ENCODE measurements at regions not wholly inside any gene's neighbourhood (a gene's known extent, or its start where the extent isn't known, plus 50 kb on each side); places are given as distances from the start of the nearest gene placed in this dataset.

DNA sequence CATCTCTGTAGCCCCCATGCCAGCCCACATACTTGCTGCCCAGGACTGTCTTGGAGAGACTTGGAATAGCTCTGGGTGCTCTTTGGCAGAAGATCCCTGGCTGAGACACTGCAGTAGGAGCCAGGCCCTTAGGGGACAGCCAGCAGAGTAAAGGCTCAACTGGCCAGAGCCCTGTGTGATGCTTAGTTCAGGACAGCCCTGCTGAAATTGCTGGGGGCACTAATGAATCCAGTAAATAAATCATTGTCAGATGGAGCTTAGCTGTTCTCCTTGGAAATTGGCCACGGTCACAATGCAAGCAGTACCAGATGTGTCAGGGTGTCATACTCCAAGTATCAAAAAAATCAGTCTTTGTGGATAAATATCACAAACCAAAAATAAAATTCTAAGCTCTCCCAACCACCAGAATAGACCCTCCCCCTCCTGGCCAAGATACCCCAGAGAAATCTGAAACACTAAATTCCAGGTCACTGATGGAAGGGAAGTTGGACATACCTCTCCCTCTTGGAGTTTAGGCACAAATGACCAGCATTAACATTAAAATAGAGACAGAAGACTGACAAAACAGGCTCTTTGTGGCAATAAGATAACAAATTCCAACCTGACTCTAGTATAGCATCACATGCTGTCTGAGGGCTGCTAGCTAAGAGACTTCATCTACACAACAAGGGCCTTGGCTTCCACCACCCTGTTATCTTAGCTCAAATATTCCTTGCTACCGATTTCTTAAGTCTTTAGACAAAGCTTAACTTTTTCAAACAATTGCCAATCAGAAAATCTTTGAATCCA is 83.2 kb upstream of the DNAH14 start:
- DNase-seq (ENCODE audit: low read depth in 1 of 2, low spot score in 1 of 2): no peak

DNA sequence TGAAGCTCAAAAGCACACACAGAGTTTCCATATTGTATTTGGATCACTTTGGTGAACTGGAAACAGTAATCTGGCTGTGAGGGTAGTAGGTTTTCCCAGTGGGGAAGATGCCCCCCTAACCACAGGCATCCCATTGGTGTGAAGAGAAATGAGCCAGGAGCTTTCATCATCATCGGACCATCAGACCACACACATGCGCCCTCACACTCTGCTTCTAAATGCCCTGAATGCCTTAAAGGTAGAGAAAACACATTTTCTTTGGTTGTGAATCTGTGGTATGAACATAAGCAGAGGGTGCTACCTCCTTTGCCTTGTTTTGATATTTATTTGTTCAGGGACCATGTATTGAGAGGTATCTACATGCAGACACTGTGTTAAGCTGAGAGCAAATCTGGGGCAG is 79.0 kb upstream of the DNAH14 start:
- DNase-seq (ENCODE audit: low read depth in 1 of 2, low spot score in 1 of 2): no peak

DNA sequence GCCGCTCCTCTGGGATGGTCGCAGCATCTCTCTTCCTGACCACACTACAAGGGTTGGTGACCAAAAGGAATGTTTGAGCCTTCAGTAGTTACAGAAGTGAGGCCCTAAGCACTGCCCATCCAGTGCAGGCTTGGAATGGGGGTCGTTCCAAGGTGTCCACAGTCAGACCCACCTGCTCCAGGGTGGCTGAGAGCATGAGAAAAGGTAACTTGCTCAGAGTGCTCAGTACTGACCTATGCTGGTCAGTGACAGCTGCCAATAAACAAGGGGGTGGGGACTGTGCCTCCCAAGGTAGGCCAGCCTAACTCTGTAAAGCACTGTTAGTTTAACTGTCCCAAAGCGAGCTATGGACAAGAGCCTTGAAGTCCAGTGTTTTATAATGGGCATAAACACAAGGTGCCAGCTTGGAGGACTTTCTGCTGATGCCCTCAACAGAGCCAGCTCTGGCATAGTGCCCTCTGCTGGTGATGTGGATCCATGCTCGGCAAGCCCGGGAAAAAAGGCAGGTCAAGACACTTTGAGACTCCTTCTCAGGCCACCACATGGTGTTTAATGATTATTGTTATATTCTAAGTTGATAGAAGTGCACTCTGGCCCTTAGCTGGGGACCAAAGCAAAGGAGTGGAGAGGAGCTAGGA is 78.1 kb upstream of the DNAH14 start:
- peak in 1 of 2 donors; percentile 12 for DNase-seq (ENCODE audit: low read depth in 1 of 2, low spot score in 1 of 2)

DNA sequence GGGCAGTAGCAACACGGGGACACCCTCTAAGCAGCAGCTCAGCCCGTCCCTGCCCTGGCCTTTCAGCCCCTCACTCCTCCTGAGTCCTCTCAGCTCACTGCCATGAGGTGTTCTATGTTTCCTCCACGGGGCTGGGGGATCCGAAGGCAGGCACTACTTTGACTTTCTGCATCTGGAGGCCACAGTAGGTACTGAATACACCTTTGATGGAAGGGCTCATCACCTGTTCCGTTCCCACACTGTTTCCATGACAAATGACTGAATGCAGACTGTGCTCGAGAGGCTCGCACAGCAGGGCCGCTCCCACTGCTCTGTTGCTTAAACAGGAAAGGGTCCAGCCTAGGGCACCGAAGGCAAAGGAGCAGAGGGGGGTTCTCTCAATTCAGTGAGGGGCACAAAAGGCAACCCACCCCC is 77.6 kb upstream of the DNAH14 start:
- no peak for DNase-seq (ENCODE audit: low read depth in 1 of 2, low spot score in 1 of 2)

DNA sequence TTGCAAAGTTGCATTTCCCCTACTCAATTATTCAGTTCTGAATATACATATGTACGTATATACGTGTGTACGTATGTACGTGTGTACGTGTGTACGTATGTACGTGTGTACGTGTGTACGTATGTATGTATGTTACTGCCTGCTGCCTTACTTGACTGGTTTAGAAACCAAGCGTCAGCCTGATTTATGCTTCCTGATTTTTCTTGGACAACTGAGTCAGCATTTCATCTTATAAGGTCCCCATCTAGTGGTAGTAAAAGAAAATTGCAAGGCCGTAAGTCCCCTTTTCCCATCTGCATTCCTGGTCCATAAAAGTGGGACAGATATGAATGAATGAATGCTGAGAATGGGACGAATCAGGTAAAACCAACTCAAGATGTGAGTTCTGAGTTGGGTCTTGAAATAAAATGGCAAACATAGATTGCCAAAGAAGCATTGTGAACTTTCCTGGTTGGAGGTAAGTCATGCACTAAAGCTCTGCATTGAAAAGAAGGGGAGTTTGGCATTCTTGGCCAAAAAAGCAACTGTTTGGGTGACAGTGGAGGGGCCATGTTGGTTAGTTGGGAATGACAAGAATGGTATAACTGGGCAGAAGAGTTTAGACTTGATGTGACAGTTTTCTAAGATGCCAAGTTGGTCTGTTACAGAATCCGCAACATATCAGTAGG is 76.4 kb upstream of the DNAH14 start:
- no peak for DNase-seq (ENCODE audit: low read depth in 1 of 2, low spot score in 1 of 2)

DNA sequence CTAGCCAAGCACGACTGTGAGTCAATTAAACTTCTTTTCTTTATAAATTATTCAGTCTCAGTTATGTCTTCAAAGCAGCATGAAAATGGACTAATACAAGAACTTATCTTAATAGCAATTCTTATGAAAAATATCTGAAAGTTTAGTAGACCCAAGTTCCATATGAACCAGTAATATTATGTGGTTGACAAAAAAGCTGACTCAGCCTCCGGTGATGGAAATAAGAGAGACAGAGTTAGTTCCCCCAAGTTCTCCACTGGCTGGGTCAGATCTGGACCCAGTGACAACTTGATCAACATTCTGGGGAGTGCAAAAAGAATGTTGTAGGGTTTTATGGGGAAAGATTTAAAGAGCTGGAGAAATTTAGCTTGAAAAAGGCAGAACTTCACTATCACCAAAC is 72.5 kb upstream of the DNAH14 start:
- DNase-seq (ENCODE audit: low read depth in 1 of 2, low spot score in 1 of 2): no peak

DNA sequence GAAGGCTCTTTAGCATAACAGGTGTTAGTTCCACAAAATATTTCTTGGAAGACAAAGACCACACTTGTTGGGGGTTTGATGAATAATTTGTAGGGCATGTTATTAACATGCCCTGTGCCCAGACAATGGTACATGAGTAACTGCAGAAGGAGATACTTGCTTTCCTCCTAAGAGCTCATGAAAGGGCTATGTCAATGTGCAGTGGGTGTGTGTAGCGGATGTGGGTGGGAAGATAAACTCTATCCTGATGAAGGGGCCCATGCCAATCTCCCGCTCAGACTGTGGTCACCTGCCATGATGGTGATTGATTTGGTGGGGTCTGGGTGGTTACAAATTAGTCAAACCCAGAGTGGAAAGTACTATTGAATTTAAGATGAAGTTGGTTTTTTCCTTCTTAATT is 69.8 kb upstream of the DNAH14 start:
- DNase-seq (ENCODE audit: low read depth in 1 of 2, low spot score in 1 of 2): no peak

DNA sequence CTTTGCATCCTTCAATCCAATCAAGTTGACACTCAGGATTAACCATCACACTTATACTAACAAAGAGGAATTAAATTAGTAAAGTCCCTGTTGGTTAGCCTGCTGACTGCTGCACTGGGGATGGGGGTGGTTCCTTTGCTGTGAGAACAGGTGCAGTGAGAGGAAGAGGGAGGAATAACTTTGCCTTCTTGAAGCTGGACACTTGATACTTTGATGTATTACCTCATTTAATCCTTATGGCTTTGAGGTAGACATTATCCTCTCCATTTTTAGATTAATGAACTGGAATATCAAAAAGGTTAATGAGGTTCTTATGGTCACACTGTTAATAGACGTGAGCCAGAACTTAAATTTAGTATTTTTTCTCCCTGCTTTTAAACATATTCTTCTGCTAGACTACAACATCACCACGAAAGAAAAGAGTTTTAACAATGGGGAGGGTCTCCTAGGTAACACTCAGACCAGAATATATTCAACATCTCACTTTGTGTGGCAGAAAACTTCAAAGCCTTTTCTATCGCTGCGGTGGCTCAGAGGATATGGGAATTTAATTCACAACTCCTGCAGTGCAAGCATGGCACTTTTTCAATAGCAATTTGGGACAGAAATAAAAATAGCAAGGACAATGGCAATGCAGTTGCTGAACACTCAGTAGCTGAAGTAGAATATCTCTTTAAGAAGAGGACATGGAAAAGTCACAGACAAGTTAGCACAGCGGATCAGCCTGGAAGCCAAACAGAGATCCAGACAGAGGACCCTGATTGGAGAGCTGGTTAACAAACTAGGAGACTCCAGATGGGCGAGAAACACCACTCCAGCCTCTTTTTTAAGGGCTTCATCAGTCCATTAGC is 68.8 kb upstream of the DNAH14 start:
- no peak for DNase-seq (ENCODE audit: low read depth in 1 of 2, low spot score in 1 of 2)

DNA sequence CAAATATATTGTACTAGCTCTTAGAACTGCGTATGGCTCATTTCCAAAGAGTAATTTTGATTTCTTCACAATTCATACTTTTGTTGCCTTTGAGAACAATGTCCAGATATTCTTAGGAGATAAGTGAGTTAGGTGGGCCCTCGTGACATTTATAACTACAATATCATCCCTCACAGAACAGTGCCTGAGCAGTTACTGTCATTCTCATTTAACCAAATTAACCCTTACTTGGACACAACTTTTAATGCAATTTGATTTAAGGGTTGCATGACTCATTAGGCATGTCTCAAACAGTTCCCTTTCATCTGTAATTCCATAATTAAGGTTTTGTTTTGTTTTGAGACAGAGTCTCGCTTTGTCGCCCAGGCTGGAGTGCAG is 68.1 kb upstream of the DNAH14 start:
- no peak for DNase-seq (ENCODE audit: low read depth in 1 of 2, low spot score in 1 of 2)

DNA sequence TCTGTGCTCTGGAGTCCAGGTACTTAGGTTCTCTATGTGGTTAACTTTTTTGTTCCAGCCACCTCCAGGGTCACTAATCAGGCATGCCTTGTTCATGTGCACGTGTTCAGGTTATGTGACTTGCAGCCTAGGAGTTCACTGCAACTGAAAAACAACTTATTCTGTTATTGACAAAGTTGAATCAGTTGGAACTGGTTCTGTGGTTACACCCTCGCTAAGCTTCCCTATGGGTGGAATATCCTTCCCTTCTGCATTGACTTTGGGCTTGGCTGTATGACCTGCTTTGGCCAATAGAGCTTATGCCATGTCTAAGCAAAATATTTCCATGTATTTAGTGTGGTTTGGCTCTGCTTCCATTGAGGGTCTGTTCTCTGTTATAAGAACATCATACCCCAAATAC is 66.0 kb upstream of the DNAH14 start:
- DNase-seq (ENCODE audit: low read depth in 1 of 2, low spot score in 1 of 2): no peak

DNA sequence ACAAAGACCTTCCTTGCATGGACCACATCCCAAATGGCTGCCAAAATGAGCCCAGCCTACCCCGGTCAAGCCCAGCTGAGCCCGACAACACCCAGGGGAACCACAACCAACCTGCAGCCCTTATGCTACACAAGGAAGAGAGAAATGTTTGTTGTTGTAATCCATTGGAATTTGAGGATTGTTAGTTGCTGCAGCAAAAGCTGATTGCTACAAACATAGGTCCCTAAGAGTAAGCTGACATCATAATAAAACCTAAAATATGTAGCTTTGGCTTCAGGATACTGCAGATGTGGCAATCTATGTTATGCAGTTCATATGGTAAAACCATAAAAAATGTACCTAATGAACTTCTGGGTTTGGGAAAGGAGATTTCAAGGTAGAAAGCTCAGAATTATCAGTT is 65.5 kb upstream of the DNAH14 start:
- DNase-seq (ENCODE audit: low read depth in 1 of 2, low spot score in 1 of 2): no peak

DNA sequence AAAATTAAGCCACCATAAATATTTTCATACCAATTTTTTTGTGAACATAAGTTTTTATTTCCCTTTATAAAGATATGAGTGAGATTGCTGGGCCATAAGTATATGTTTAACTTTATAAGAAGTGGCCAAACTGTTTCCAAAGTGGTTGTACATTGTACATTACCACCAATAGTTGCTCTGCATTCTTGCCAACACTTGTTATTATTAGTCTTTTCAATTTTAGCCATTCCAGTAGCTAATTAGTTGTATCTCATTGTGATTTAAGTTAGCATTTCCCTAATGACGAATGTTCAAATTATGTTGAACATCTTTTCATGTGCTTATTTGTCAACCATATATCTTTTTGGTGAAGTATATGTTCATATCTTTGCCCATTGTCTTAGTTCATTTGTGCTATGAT is 64.0 kb upstream of the DNAH14 start:
- DNase-seq (ENCODE audit: low read depth in 1 of 2, low spot score in 1 of 2): no peak

DNA sequence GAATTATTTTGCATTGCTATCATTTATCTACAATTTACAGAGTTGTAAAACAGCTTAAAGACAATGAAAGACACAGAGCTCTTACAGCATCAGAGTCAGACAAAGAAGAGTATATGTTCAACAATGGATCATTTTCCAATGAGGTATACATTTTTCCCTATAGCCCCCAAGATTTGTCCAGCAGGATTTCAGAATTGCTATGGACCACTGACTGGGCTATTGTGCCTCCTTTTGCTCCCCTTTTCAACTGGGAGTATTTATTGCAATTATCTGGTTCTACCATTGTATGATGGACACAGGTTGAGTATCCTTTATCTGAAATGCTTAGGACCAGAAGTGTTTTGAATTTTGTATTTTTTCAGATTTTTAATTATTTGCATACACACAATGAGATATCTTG is 62.5 kb upstream of the DNAH14 start:
- no peak for DNase-seq (ENCODE audit: low read depth in 1 of 2, low spot score in 1 of 2)

DNA sequence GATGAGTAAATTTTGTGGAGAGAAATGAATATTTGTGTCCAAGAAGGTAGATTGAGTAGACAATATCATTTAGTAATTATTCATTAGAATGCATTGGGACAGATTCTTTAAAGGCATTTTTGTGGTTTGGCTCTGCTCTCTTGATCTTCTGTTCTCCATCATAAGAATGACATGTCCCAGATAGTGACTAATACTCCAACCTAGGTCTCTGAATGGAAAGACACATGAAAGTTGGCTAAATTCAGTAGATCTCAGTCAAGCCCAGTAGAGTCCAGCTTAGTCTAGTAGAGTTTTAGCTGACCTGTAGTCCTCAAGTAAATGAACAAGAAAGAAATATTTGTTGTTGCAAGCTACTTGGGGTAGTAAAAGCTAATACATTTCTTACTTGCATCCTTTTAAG is 61.8 kb upstream of the DNAH14 start:
- no peak for DNase-seq (ENCODE audit: low read depth in 1 of 2, low spot score in 1 of 2)

DNA sequence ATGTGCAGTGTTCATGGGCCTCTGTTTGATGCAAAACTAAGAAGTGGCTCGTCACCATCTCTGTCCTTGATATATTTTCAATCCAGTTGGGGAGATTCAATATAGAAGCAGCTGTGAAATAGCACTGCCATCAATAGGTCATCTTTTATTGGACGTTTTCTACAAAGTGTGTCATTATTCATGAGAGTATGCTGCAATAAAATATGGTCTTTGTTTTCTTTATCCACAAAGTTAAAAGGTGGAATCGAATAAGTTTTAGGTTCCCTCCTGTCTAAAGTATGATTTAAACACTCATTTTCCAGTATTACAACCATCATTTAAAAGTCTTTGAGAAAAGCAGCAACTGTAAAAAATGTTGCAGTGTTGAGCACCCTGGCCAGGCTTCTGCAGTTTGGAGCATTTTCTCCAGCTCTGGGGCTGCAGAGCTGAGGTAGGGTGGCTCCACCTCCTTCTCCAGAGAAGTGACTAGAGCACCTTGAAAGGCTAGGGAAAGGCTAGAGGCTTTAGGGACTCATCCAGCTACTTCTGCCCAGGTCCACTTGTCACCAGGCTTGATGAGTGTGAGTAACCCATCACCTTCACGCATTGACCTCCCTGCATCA is 56.5 kb upstream of the DNAH14 start:
- no peak for DNase-seq (ENCODE audit: low read depth in 1 of 2, low spot score in 1 of 2)

DNA sequence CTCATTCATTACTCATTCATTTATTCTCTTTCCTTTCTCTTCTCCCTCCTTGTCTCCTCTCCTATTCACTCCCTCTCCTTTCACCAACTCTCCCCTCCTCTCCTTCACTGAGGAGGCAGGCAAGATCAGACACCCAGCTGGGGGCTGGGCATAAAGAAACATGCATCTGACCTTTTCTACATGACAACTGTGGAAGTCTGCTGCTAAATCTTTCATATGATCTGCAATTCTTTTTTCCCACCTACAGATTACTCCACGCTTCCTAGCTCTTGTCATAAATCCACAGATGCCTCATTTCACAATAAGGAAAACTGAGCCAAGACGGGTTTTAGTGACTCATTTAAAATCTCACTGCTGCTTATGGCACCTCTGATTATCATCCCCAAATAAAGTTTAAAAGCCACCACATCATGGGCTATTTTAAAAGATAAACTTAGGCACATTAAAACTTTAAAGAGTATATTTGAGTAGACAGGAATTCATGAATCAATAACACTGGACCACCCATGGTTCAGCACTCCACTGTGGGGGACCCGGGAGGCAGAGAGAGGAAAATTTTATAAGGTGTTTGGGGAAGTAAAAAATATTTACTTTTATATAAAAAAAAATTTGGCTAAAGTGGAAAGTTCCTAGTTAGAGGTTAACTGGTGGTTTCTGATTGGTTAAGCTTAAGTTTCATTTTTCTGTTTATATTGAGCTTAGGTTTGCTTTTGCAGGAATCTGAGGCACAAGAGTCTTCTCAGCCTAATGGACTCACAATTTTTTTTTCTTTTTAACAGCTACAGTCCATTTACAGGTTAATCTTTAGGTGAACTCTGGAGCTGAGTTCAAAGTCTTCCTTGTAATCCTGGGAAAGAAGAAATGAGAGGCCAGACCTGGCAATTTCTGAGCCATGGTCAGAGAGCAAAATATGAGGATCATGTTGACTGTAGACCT is 55.8 kb upstream of the DNAH14 start:
- no peak for DNase-seq (ENCODE audit: low read depth in 1 of 2, low spot score in 1 of 2)

DNA sequence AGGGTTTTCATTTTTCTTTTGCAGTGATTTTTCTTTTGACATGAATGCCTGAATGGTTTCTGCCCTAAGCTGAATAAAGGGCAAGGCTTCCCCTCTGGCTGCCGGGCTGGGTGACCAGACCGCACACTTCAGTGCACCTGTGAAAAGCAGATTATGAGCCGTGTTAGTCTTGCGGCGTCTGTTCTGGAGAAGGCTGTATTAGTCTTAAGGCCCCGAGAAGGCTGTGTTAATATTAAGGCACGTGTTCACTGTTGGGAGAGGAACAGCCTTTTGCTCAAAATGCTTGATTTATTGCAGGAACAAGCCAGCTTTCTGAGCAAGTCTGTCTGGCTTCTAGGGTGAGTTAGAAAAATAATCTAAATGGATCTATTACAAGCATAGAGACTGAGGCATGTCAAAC is 54.7 kb upstream of the DNAH14 start:
- no peak for DNase-seq (ENCODE audit: low read depth in 1 of 2, low spot score in 1 of 2)

DNA sequence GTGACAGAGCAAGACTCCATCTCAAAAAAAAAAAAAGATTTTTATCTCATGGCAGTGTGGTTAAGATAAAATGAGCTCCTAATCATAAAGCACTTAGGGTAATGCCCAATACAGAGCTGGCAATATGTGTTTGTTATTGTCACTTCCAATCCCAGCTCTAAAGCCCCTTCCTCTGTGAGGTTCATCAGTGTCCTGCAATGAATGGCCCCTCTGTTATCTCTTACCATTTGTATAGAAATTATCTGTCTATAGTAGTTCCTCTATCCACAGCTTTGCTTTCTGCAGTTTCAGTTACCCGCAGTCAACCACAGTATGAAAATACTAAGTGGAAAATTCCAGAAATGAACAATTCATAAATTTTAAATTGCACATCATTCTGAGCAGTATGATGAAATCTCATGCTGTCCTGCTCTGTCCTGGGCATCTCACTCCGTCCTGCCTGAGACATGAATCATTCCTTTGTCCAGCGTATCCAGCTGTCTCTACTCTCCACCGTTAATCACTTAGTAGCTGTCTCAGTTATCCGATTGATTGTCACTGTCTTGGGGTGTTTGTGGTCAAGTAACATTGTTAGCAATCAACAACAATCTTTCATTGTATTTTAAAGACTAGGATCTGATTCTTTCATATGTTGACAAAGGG is 50.2 kb upstream of the DNAH14 start:
- DNase-seq (ENCODE audit: low read depth in 1 of 2, low spot score in 1 of 2): no peak

Measured in stimulated activated CD4-positive, alpha-beta T cell treated with anti-CD3 and anti-CD28 coated beads, Interleukin-15, amount 100 ng/mL, for 1 hour (primary cell).